Suppressor macrophage treated with lipopolysaccharide for 1 hour (primary cell): ENCODE measurements at regions not wholly inside any gene's neighbourhood (a gene's known extent, or its start where the extent isn't known, plus 50 kb on each side); places are given as distances from the start of the nearest gene placed in this dataset.
A peak's percentile ranks its signal among the peaks of the same experiment; 100 is the strongest.

Experiments used
- DNase-seq, 3 donors: peaks; one replicate each; pipeline ENCODE4 v3.0.0-alpha.2; 2020 to 2022

DNA sequence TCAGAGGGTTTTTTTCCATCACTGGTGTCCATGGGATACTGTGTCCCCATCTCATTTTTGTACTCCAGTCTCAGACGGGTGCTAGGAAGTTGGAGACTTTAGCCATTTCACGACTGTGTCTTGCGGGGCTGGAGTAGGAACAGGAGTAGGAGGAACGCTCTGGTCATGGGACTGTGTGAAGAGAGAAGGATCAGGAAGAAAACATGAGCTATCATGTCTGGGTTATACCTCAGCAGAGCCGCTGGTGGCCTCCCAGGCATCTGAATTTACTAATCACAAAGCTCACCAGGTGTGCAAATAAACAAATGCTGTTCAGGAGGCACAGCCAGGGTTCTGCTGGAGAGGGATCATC lies 225.4 kb downstream of the SEC14L1 start:
- DNase-seq: no peak

DNA sequence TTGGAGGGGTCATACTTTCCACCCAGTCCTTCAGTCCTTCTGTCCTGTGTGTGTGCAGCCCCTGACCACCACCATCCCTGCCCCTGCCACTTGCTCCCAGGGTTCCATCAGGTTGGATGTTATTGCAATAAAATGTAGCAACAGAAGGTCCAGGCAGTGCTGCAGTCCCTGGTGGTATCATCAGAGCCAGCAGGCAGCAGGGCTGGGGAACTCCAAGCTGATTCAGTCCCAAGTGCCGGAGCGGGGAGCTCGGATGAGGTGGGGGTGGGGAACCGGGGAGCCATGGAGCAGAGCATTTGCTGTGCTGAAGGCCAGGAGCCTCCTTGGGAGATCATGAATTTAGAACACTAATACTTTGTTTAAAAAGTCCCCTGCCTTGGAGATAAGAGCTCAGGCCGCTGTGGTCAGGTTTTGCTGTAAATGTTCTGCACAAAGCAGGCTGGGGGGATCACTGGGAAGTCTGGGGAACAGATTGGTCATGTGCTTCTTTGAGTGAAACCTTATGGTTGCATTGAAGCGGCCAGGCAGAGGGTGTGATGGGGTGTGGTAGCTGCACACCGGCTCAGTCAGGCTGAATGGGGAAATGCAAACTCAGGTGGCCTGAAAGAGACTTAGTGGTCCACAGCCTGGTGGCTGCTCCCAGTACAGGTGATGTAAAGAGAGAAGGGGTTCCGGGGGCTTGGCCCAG lies 225.9 kb downstream of the SEC14L1 start:
- DNase-seq: peak in 1 of 3 donors; percentile 49

DNA sequence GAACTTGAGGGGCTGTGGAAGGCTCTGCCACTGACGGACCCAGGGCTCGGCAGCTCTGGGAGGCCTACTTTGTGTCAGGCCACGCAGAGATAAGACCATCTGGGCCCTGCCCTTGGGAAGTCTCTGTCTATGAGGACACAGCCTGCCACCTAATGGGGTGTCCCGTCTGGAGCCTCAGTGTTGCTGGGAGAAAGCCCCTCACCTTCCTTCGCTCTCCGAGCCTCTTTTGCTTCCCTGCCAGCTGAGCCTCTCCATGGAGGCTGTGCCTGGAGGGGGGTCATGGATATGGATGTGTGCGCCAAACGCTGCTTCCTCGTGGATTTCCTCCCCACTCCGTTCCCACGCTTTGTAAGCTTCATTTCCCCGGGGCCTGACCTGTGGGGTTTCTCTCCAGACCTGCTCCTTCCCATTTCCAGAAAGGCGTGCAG lies 228.8 kb downstream of the SEC14L1 start:
- DNase-seq: no peak

DNA sequence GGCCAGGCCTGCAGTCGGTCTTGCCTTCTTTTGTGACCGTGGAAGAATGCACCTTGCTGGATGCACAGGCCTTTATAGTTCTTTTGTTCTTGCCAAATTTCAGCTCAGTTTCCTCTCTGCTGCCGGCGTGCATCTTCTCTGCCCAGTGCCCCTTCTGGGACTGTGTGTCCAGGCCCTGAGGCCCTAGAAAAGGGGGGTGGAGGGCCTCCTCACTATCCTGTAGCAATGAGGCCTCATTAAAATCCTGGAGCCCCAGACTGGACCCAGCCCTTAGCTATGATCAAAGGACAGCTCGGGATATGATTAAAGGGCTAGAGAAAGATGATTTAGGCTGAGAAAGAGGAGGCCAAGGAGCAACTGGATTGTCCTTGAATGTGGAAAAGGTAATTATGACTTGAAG lies 229.8 kb downstream of the SEC14L1 start:
- no peak for DNase-seq

DNA sequence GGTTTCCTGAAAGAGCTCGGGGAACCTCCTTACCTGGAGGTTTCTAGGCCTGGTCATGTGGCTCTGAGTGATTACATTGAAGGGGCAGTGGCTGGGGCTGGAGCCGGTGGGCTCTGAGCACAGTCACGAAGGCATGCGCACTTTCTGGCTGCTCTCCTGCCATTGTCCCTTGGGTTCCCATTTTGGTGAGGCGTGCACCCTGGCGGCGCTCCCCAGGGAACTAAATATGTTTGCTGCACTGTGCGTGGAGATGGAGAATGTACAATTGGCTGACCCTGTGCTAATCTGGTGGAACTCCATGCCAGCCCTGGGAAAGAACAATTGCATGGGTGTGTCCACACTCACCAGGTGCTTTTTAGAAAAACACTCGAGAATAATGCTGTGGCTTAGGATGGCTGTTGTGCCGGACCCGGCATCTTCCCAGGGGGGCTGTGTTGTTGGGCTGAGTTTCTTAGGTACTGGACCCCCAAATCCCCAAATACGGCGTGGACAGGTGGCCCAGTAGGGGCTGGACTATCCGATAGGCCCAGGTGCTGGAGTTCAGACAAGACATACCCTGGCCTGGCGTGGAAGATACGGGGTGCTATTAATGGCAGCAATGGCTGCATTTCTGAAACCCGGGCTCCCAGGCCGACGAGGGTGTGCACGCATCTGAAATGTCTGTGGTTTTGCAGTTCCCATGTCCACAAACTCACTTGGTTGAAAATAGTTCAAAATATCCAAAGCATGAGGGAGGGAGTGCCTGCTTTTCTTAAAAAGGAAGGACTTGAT lies 230.5 kb downstream of the SEC14L1 start:
- no peak for DNase-seq

DNA sequence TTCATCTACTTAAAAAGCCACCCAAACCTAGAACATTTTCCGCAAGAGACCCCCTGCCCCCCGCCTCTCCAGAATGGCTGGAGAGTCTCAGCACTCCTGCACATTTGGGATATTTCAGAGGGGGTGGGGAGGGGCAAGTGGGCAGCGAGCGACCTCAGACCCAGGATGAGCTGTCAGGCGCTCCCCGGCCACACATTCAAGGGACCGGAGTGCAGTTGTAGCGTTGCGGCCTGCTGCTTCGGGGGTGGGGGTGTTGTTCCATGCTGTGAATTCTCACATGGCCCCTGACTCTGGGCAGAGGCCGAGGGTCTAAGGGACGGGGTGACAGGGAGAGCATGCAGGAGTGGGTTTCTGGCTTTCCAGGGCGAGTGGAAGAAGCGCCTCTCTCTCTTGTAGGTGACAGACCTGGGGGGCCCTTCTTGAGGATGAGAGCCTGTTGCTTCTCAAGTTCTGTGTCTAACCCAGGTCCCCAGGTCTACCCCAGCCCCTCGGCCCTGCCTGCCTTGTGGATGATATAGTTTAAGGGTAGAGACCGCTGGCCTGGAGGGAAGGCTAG lies 231.2 kb downstream of the SEC14L1 start:
- DNase-seq: no peak

DNA sequence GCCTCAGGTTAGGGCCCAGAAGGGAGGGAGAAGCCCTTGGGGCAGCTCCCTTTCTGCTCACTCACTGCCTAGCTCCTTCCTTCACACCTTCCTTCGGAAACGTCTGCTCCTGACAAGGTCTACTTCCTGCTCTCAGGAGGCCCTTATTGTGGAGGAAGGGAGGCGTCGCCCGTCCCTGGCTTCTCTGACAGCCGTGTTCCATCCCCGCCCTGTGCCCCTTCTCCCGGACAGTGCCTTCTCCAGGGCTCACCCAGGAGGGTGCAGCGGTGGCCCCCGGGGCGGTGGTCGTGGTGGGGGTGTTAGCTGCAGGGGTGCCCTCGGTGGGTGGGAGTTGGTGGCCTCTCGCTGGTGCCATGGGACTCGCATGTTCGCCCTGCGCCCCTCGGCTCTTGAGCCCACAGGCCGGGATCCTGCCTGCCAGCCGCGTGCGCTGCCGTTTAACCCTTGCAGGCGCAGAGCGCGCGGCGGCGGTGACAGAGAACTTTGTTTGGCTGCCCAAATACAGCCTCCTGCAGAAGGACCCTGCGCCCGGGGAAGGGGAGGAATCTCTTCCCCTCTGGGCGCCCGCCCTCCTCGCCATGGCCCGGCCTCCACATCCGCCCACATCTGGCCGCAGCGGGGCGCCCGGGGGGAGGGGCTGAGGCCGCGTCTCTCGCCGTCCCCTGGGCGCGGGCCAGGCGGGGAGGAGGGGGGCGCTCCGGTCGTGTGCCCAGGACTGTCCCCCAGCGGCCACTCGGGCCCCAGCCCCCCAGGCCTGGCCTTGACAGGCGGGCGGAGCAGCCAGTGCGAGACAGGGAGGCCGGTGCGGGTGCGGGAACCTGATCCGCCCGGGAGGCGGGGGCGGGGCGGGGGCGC lies 231.9 kb downstream of the SEC14L1 start:
- peak; percentile 69 to 88 (median 75) for DNase-seq

DNA sequence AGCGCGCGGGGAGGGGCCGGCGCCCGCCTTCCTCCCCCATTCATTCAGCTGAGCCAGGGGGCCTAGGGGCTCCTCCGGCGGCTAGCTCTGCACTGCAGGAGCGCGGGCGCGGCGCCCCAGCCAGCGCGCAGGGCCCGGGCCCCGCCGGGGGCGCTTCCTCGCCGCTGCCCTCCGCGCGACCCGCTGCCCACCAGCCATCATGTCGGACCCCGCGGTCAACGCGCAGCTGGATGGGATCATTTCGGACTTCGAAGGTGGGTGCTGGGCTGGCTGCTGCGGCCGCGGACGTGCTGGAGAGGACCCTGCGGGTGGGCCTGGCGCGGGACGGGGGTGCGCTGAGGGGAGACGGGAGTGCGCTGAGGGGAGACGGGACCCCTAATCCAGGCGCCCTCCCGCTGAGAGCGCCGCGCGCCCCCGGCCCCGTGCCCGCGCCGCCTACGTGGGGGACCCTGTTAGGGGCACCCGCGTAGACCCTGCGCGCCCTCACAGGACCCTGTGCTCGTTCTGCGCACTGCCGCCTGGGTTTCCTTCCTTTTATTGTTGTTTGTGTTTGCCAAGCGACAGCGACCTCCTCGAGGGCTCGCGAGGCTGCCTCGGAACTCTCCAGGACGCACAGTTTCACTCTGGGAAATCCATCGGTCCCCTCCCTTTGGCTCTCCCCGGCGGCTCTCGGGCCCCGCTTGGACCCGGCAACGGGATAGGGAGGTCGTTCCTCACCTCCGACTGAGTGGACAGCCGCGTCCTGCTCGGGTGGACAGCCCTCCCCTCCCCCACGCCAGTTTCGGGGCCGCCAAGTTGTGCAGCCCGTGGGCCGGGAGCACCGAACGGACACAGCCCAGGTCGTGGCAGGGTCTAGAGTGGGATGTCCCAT lies 232.8 kb downstream of the SEC14L1 start:
- DNase-seq: peak; percentile 56 to 69 (median 59)

DNA sequence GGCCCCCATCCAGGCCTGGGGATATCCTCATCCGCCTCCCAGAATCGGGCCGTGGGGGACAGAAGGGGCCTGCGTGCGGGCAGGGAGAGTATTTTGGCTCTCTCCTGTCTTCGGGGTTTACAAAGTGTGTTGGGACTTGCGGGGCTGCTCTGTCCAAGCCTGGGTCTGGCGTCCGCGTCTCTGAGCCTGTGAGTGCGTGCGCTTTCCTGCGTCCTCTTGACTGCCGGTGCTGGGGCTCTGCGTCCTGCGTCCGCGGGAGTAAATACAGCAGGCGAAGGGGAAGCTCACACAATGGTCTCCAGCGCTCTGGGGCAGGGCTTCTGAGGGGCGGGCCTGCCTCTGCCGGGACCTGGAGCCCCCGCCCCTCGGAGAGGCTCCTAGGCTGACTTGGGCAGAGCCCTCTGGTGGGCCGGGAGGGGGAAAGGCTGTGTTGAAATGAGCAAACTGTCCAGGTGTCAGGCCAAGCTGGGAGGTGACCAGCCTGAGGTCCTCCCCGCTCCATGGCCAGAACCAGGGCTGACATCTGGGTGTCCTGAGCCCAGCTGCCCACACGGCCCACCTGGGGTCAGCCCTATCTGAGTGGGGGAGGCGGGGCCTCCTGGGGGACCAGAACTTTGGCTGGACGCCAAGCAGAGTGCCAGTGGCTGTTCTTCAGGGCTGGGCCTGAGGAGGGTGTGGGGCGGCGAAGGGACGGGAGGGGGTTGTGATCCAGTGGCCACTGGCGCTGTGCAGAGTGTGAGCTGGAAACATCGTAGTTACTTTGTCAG lies 233.6 kb downstream of the SEC14L1 start:
- DNase-seq: peak; percentile 63 to 79 (median 68)

DNA sequence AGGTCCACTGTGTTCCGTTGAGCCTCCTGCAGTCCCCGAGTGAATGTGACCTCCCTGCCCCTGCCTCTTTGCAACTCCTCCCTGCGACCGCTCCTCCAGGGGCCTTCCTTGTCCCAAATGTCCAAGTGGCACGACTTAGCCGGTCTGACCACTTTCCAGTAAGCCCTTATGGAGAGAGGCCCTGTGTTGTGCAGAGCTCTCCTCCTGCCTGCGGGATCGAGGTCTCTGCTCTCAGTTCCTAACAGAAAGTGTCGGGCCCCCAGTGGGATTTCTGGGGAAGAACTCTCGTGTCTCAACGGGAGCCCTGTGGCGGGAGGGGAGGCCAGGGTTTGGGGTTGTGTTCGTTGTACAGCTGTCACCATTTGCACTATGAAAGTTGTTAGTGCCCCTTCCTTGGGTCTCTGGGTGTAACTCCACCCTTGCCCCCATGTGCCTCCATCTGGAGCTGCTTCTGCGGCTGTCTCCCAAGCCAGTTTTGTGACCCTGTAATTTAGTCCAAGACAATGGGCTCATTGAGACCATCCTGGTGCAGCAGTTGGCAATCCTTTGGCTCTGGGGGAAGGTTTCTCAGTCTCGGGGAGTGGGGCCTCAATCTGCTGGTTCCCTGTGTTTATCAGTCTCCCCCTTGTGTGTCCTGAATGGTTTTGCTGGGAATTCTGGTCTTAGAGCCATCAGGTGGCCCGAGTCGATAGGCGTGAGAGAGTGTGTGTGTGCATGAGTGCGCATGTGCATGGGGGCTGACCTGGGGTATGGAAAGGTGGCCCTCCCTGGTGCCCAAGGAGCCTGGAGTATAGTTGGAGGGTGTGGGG lies 234.5 kb downstream of the SEC14L1 start:
- no peak for DNase-seq

DNA sequence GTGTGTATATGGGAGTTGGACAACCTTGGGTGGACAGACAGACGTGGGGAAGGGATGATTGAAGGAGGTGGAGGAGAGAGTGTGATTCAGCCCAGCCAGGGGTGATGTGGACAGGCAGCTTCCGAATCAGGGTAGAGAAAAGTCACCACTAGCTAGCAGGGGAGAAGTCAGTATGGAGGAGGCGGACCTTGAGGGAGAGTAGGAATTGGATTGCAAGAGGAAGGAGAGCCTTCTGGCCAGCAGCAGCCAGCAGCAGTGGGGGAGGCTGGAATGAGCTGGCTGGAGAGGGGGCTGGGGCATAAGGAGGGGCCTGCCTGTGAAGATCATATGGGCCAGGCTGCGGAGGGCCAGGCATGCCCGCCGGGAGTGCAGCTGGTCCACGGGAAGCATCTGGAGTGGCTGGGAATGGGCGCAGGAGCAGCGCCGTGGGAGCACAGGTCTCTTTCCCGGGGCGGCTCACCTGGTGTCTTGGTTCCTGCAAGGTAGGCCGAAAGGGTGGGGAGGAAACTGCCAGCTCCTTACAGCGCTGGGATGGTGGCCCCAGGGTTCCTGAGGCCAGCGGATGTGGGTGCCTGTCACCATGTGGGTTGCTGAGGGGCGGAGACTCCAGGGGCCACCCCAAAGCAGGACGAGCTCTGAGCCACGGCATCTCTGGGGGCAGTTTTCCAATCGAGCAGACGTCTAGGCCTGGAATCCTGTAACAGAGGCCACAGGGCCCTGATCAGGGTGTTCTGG lies 235.3 kb downstream of the SEC14L1 start:
- peak; percentile 63 to 69 (median 64) for DNase-seq

DNA sequence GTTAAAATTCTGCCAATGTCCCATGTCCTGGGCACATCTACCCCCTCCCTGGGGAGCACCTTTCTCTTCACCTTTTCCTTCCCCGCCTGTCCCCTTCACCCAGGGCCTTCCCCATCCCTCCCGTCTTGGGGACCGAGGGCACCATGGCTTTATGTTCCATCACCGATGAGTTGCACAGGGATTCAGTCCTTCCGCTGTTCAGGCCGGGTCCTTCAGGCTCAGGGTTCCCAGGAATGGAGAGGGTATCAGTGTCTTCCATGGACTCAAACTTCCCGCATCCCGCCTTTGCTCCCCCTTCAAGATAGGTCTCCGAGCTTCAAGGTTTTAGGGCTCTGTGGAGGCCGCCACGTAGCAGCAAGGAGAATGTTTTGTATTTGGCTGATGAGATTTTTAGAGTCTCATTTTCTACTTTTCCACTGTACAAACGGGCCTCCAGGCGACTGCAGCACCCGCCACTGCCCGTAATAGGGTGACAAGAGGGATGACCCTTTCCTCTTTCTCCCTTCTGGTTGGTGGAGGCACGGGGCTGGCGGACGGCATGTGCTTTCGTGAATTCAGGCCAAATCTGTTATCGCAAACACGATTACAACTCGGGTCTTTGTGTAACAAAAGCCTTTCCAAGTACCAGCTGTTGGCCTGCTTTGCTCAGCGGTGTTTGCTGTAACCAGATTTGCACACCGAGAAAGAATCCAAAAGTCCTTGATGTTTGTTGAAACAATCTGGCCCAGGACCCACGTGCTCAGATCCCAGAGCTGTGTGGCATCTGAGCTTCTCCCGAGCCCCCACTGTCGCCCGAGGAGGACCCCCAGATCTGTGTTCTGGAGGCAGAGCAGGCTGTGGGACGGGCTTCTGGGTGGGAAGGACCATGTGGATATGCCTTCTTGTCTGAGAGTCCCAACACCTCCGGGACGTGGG lies 236.3 kb downstream of the SEC14L1 start:
- DNase-seq: no peak

DNA sequence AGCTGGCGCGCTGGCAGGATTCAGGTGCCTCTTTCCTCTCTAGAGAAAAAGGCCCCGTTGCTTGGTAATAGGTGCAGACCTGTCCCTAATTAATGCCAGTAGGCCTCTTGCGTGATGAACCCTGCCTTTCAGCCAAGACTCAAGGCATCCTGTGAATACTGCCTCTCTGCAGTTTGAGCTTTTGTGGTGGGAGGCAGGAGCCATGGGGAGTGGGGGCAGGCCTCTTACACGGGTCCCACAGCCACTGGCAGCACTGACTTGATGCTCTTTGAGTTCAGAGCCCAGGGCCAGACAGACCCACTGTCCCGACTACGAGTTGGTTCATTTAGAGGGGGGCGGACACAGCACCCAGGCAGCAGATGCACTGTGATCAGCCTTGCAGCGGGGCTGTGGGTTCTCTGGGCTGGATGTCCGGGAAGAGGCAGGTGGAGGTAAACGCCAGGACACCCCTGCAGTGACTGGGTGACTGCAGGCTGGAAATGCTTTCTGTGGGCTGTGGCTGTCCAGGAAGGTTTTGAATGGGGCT lies 237.0 kb downstream of the SEC14L1 start:
- no peak for DNase-seq

DNA sequence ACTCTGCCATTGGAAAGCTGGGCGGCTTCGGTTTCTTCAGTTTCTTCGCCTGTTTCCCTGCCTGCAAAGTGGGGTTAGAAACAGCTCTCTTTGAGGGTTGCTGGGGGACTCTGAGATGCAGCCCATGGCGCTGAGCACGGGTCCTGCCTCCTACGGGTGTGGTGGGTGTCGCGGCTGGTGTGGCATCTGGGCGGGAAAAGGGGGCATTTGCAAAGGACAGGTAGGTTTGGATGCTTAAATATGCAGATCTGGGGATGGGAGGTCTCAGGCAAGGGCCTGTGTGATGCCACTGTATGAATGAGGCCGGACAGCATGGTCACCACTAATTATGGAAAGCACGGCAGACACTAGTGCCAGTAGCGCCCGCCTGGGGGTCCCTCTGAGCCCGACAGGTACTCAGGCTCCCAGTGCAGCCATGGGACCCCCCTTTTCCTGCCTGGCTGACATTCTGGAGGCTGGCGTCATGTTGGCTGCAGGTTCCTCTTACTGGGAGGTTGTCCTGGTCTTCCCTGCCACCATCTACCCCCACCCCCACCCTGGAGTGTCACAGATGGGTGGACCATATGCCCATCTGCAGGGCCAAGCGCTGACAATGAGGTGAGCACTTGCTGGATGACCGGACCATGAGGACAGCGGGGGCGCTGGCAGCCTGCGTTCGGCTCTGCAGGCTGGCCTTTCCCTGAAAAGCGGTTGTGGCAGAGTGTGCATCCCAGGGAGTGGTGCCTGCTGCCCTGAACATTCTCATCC lies 237.7 kb downstream of the SEC14L1 start:
- no peak for DNase-seq

DNA sequence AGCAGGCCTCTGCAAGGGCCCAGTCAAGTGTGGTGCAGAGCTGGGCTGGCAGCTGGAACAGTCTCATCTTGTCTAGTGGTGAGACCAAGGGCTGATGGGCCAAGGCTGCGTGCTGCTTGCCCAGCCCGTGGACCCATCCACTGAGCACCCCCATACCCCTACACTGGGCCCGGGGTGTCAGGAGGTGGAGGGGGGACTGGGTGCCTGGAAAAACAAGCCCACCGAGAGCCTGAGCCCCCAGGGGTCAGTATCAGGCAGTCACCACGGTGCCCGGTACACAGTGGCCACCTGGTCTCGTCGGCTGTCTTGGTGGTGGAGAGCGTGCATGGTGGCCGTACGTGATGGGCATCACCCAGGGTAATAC lies 238.3 kb downstream of the SEC14L1 start:
- DNase-seq: no peak

DNA sequence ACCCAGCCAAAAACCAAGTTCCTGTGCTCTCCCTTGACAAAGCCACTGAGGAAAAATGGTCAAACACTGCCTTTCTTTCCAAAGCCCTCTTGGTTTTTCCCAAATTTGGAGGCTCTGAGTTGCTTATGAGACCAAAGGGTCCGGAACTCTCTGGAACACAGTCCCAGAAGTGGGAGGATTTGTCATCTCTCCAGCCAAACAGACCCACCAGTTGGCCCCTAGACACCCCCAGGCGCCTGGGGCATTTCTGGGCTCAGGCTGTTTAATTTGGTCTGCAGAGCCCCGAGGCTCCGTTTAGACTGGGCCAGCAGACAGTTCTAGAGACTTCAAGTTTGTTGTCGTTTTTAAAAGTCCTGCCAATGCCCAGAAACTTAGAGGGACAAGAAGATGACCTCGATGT lies 239.1 kb downstream of the SEC14L1 start:
- DNase-seq: no peak

DNA sequence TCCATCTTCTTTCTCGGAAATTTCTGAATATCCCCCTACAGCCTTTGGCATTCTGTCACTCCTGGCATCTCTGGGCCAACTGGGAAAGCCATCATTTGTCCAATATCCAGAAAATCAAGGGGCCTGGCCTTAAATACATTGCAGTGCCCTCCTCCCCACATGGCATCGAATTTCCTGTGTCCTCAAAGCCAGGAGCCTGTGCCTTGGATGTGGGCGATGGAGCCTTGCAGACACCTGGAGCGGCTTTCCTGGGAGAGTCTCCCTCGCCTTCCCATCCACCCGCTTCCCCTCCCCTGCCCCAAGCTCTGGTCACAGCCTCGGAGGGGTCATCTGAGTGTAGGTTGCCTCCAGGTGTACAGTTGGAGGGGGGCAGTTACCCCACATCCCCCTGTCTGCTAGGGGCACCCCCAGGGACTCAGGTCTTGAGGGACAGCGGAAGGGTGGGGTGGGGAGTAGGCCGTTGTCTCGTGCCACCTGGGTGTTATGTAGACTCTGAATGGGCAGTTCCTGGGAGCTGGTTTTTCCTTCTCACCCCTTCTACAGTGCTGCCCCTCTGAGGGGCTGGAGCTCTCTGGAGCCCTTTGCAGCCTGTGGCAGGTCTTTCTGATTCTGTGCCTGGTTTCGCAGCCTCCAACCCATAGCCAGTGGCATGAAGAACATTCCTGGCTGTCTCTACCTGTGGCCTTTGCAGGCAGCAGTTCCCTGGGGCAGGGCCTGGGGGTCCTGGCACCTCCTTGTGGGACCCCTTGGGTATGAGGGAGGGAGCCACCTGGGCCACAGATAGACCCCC lies 239.8 kb downstream of the SEC14L1 start:
- no peak for DNase-seq
